ENCODE measurements at regions not wholly inside any gene's neighbourhood (a gene's known extent, or its start where the extent isn't known, plus 50 kb on each side); places are given as distances from the start of the nearest gene placed in this dataset.

- DNase-seq = no peak
Measured at GRCh38 chr16:79497606-79498350, 102.8 kb downstream of the MAF start.

- peak in 1 of 3 experiments; percentile 2 for DNase-seq
Measured at GRCh38 chr16:79493911-79494310, 106.6 kb downstream of the MAF start.

- no peak for DNase-seq
Measured at GRCh38 chr16:79492036-79492435, 108.5 kb downstream of the MAF start.

- no peak for DNase-seq
Measured at GRCh38 chr16:79485020-79485419, 115.5 kb downstream of the MAF start.

GRCh38 chr16:79484237-79484636, 116.3 kb downstream of the MAF start:
- no peak for DNase-seq

GRCh38 chr16:79483336-79483735, 117.2 kb downstream of the MAF start:
- DNase-seq = no peak

GRCh38 chr16:79482011-79482410, 118.5 kb downstream of the MAF start:
- no peak for DNase-seq

- no peak for DNase-seq
Measured at GRCh38 chr16:79480929-79481328, 119.6 kb downstream of the MAF start.

- DNase-seq = no peak
Measured at GRCh38 chr16:79480056-79480455, 120.5 kb downstream of the MAF start.

GRCh38 chr16:79476580-79476979, 124.0 kb downstream of the MAF start:
- no peak for DNase-seq

GRCh38 chr16:79475841-79476240, 124.7 kb downstream of the MAF start:
- no peak for DNase-seq

GRCh38 chr16:79473456-79473855, 127.1 kb downstream of the MAF start:
- peak; percentile 5 to 59 (median 53) for DNase-seq

GRCh38 chr16:79472426-79472825, 128.1 kb downstream of the MAF start:
- no peak for DNase-seq

GRCh38 chr16:79469999-79470398, 130.5 kb downstream of the MAF start:
- DNase-seq = no peak

GRCh38 chr16:79468631-79469030, 131.9 kb downstream of the MAF start:
- no peak for DNase-seq

GRCh38 chr16:79468121-79468552, 132.4 kb downstream of the MAF start:
- no peak for DNase-seq

- no peak for DNase-seq
Measured at GRCh38 chr16:79466111-79466510, 134.4 kb downstream of the MAF start.

GRCh38 chr16:79463841-79464240, 136.7 kb downstream of the MAF start:
- no peak for DNase-seq

- DNase-seq = peak in 1 of 3 experiments; percentile 12
Measured at GRCh38 chr16:79456036-79456435, 144.5 kb downstream of the MAF start.

GRCh38 chr16:79452671-79453070, 147.9 kb downstream of the MAF start:
- peak in 2 of 3 experiments; percentile 29 to 81 for DNase-seq

- DNase-seq = no peak
Measured at GRCh38 chr16:79451196-79451816, 149.2 kb downstream of the MAF start.

GRCh38 chr16:79449900-79450299, 150.6 kb downstream of the MAF start:
- DNase-seq = no peak

GRCh38 chr16:79449067-79449769, 151.3 kb downstream of the MAF start:
- no peak for DNase-seq

- DNase-seq = no peak
Measured at GRCh38 chr16:79444572-79444971, 156.0 kb downstream of the MAF start.
